NB4 (cell line): ENCODE measurements at regions not wholly inside any gene's neighbourhood (a gene's known extent, or its start where the extent isn't known, plus 50 kb on each side); places are given as distances from the start of the nearest gene placed in this dataset.

Experiments used
- CTCF ChIP-seq: IDR thresholded peaks from one replicate; pipeline ENCODE4 v1.5.1; 2012; ENCODE audit warnings: low read depth, low read length
- MAX ChIP-seq: IDR thresholded peaks from 2 replicates; pipeline ENCODE4 v1.6.1; 2011; ENCODE audit warnings: low read depth, low read length
- MYC ChIP-seq: IDR thresholded peaks from 2 replicates; pipeline ENCODE4 v1.6.1; 2011; ENCODE audit warnings: low read depth, low read length
- POLR2A ChIP-seq: IDR thresholded peaks from 2 replicates; pipeline ENCODE4 v1.6.1; 2011; ENCODE audit warnings: mild to moderate bottlenecking; ENCODE audit not compliant: insufficient read length; ENCODE audit errors: extremely low read depth

GRCh38 chr2:160694221-160694620 is 200.6 kb upstream of the RBMS1 start:
- TF ChIP-seq POLR2A (no peak), CTCF (no peak), MAX (no peak), MYC (no peak)
